ENCODE measurements at regions not wholly inside any gene's neighbourhood (a gene's known extent, or its start where the extent isn't known, plus 50 kb on each side); places are given as distances from the start of the nearest gene placed in this dataset.

DNA sequence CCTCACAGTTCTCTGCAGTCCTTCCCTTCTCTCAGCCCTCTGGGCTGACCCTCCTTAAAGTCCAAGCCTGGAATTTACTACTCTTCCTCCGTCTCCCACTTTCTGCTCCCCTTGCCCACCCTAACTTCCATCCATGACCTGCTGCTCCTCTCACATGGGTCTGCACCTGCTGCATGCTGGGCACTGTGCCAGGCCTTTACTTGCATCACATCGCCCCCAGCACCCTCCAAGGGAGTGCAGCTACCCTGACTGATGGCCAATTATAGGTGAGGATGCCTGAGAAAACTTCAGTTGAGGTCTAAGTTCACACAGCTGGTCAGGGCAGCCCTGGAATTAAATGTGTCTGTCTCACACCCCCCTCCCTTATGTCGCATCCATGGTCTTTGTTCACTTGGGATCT is 53.6 kb upstream of the ZPBP start:
- Mint-ChIP-seq H3K27me3 (ENCODE audit: low read depth in 3 of 3) (peaks cover 0 to 4% (median 2%) of the 10 kb centered on the region in 3 donors), H3K36me3 (no peaks in the 10 kb centered on the region), H3K4me1 (peaks cover 10% of the 10 kb centered on the region), H3K27ac (no peak overlapping the region), H3K4me3 (no peak overlapping the region), H3K9me3 (no peaks in the 10 kb centered on the region)
- Histone ChIP-seq H3K27ac (ENCODE audit: low read depth in 1 of 2, low read length in 2 of 2) (no peak overlapping the region), H3K4me1 (ENCODE audit: control insufficient read depth in 1 of 2, insufficient read depth in 2 of 2, low read length in 2 of 2) (no peaks in the 10 kb centered on the region), H3K9ac (ENCODE audit: insufficient read depth, low read length, poor library complexity, severe bottlenecking) (no peak overlapping the region), H3K36me3 (replicated peaks in 1 of 2; ENCODE audit: control insufficient read depth in 1 of 2, insufficient read depth in 2 of 2, low read length in 2 of 2) (no peaks in the 10 kb centered on the region), H3K4me2 (replicated peaks; ENCODE audit: extremely low read depth, low read length, poor library complexity, severe bottlenecking) (no peak overlapping the region), H3K9me3 (replicated peaks in 1 of 2; ENCODE audit: control insufficient read depth in 1 of 2, insufficient read depth in 1 of 2, low read length in 2 of 2) (no peaks in the 10 kb centered on the region), H2AFZ (ENCODE audit: insufficient read depth, low read depth, low read length, poor library complexity, severe bottlenecking) (no peak overlapping the region), H3K4me3 (replicated peaks in 1 of 3; ENCODE audit: low read depth in 2 of 3, low read length in 3 of 3) (no peak overlapping the region), H3K27me3 (ENCODE audit: control insufficient read depth in 2 of 2, insufficient read depth in 2 of 2, low read length in 2 of 2) (no peaks in the 10 kb centered on the region), H3K79me2 (ENCODE audit: insufficient read depth, low read length) (no peaks in the 10 kb centered on the region), H4K20me1 (ENCODE audit: insufficient read depth, low read length) (no peaks in the 10 kb centered on the region)
- DNase-seq, result no peak
- no CpG with 5 or more reads among the region's 3 CpGs for WGBS (ENCODE audit: insufficient coverage)
- intact Hi-C loops (cut with micrococcal nuclease), result loop anchor here in 1 of 2 donors (5.0 kb wide), 1 partner anchor 226 kb away; no protein-coding TSS in a partner anchor
- TF ChIP-seq CTCF (IDR thresholded peaks at IDR 0.05), result no peak

DNA sequence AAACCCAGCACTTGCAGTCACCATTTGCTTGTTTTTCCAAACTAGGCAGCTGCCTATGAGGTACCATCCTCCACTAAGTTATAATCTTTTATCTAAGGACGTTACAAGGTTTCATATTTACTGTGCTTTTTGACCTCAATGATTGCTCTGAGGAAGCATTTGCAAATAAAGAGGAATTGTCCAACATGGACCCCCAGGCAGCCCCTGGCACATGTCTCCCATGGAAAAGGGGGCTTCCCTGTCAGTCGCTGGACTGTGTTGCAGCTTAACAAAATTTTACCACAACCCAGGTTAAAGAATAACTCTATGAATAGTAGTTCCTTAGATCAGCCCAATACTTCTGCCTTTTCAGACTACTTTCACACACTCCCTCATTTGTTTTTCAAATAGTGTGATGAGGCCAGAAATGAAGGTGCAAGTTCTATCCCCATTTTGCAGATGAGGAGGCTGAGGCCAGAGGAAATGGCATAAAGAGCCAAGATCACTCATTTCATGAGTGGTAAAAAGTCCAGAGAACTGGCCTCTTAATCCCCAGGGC is 52.8 kb upstream of the ZPBP start:
- no peak overlapping the region for H2AFZ ChIP-seq (ENCODE audit: insufficient read depth, low read depth, low read length, poor library complexity, severe bottlenecking)
- no peak for DNase-seq
- no peaks in the 10 kb centered on the region for H3K79me2 ChIP-seq (ENCODE audit: insufficient read depth, low read length)
- H3K9ac ChIP-seq (ENCODE audit: insufficient read depth, low read length, poor library complexity, severe bottlenecking), result no peak overlapping the region
- H3K4me2 ChIP-seq (replicated peaks; ENCODE audit: extremely low read depth, low read length, poor library complexity, severe bottlenecking), result no peak overlapping the region
- H3K27me3 ChIP-seq (ENCODE audit: control insufficient read depth in 2 of 2, insufficient read depth in 2 of 2, low read length in 2 of 2), result no peaks in the 10 kb centered on the region
- H3K36me3 ChIP-seq (replicated peaks in 1 of 2; ENCODE audit: control insufficient read depth in 1 of 2, insufficient read depth in 2 of 2, low read length in 2 of 2), result no peaks in the 10 kb centered on the region
- no peaks in the 10 kb centered on the region for H3K4me1 ChIP-seq (ENCODE audit: control insufficient read depth in 1 of 2, insufficient read depth in 2 of 2, low read length in 2 of 2)
- no peak overlapping the region for H3K27ac Mint-ChIP-seq
- H3K9me3 Mint-ChIP-seq, result no peaks in the 10 kb centered on the region
- no peaks in the 10 kb centered on the region for H3K9me3 ChIP-seq (replicated peaks in 1 of 2; ENCODE audit: control insufficient read depth in 1 of 2, insufficient read depth in 1 of 2, low read length in 2 of 2)
- no peak overlapping the region for H3K4me3 Mint-ChIP-seq
- H3K27ac ChIP-seq (ENCODE audit: low read depth in 1 of 2, low read length in 2 of 2), result no peak overlapping the region
- H3K4me1 Mint-ChIP-seq, result peaks cover 8% of the 10 kb centered on the region
- no peaks in the 10 kb centered on the region for H3K36me3 Mint-ChIP-seq
- peaks cover 0 to 4% (median 2%) of the 10 kb centered on the region in 3 donors for H3K27me3 Mint-ChIP-seq (ENCODE audit: low read depth in 3 of 3)
- H3K4me3 ChIP-seq (replicated peaks in 1 of 3; ENCODE audit: low read depth in 2 of 3, low read length in 3 of 3), result no peak overlapping the region
- no peak for TF ChIP-seq CTCF (IDR thresholded peaks at IDR 0.05)
- no CpG with 5 or more reads among the region's 2 CpGs for WGBS (ENCODE audit: insufficient coverage)
- intact Hi-C loops (cut with micrococcal nuclease), result loop anchor here in 1 of 2 donors (5.0 kb wide), 1 partner anchor 226 kb away; no protein-coding TSS in a partner anchor
- H4K20me1 ChIP-seq (ENCODE audit: insufficient read depth, low read length), result no peaks in the 10 kb centered on the region
